Panc1 (cell line): ENCODE measurements at regions not wholly inside any gene's neighbourhood (a gene's known extent, or its start where the extent isn't known, plus 50 kb on each side); places are given as distances from the start of the nearest gene placed in this dataset.

Experiments used
- TF ChIP-seq, protein P1 (sequence below): fragments of 450-650 bp; IDR thresholded peaks from 2 replicates; pipeline ENCODE4 v1.5.1; 2017; ENCODE audit warnings: mild to moderate bottlenecking
- TF ChIP-seq, protein P2 (sequence below), 2 experiments: IDR thresholded peaks; 2 replicates each; pipeline ENCODE4 v1.6.1; 2011 to 2012; ENCODE audit warnings: low read depth in 2 of 2, control low read depth in 1 of 2, low read length in 1 of 2, mild to moderate bottlenecking in 1 of 2, moderate library complexity in 1 of 2; ENCODE audit not compliant: insufficient read depth in 1 of 2

DNA sequence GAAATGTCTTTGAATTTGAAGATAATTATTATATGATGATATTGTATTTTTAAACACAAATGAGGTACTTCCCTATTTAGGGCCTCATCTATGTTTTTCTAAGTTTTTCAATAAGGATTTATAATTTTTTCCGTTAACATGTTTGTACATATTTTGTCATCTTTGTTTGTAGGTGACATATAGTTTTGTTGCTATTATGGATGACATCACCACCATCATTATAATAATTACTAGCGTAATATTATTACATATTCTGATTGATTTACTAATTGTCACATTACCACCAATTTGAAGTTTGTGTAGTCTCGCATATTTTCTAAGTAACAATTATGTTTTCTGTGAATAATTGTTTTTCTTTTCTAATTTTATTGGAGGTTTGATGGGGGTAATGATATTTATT is 147.2 kb upstream of the DAAM1 start:
- TF ChIP-seq, protein P1, sequence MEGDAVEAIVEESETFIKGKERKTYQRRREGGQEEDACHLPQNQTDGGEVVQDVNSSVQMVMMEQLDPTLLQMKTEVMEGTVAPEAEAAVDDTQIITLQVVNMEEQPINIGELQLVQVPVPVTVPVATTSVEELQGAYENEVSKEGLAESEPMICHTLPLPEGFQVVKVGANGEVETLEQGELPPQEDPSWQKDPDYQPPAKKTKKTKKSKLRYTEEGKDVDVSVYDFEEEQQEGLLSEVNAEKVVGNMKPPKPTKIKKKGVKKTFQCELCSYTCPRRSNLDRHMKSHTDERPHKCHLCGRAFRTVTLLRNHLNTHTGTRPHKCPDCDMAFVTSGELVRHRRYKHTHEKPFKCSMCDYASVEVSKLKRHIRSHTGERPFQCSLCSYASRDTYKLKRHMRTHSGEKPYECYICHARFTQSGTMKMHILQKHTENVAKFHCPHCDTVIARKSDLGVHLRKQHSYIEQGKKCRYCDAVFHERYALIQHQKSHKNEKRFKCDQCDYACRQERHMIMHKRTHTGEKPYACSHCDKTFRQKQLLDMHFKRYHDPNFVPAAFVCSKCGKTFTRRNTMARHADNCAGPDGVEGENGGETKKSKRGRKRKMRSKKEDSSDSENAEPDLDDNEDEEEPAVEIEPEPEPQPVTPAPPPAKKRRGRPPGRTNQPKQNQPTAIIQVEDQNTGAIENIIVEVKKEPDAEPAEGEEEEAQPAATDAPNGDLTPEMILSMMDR: no peak
- TF ChIP-seq, protein P2, sequence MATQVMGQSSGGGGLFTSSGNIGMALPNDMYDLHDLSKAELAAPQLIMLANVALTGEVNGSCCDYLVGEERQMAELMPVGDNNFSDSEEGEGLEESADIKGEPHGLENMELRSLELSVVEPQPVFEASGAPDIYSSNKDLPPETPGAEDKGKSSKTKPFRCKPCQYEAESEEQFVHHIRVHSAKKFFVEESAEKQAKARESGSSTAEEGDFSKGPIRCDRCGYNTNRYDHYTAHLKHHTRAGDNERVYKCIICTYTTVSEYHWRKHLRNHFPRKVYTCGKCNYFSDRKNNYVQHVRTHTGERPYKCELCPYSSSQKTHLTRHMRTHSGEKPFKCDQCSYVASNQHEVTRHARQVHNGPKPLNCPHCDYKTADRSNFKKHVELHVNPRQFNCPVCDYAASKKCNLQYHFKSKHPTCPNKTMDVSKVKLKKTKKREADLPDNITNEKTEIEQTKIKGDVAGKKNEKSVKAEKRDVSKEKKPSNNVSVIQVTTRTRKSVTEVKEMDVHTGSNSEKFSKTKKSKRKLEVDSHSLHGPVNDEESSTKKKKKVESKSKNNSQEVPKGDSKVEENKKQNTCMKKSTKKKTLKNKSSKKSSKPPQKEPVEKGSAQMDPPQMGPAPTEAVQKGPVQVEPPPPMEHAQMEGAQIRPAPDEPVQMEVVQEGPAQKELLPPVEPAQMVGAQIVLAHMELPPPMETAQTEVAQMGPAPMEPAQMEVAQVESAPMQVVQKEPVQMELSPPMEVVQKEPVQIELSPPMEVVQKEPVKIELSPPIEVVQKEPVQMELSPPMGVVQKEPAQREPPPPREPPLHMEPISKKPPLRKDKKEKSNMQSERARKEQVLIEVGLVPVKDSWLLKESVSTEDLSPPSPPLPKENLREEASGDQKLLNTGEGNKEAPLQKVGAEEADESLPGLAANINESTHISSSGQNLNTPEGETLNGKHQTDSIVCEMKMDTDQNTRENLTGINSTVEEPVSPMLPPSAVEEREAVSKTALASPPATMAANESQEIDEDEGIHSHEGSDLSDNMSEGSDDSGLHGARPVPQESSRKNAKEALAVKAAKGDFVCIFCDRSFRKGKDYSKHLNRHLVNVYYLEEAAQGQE (IDR thresholded peaks at IDR 0.05; ENCODE audit: insufficient read depth in 1 of 2, low read depth in 2 of 2, low read length in 1 of 2): no peak
